Nephron (organoid): ENCODE measurements at regions not wholly inside any gene's neighbourhood (a gene's known extent, or its start where the extent isn't known, plus 50 kb on each side); places are given as distances from the start of the nearest gene placed in this dataset.

Experiments used
- H3K27ac Mint-ChIP-seq, 3 experiments: 2 replicates each; pipeline ENCODE4 v1.8.0; 2020; ENCODE audit warnings: mixed read lengths in 3 of 3, mild to moderate bottlenecking in 2 of 3, moderate library complexity in 1 of 3
- H3K27me3 Mint-ChIP-seq: 2 replicates; pipeline ENCODE4 v1.8.0; 2021; ENCODE audit warnings: low read depth, mild to moderate bottlenecking, moderate library complexity, mixed read lengths
- H3K36me3 Mint-ChIP-seq: 2 replicates; pipeline ENCODE4 v1.8.0; 2020; ENCODE audit warnings: low read depth, mixed read lengths
- H3K4me1 Mint-ChIP-seq: 2 replicates; pipeline ENCODE4 v1.8.0; 2020; ENCODE audit warnings: mixed read lengths
- H3K4me3 Mint-ChIP-seq, 3 experiments: 2 replicates each; pipeline ENCODE4 v1.8.0; 2020; ENCODE audit warnings: mild to moderate bottlenecking in 3 of 3, mixed read lengths in 3 of 3, moderate library complexity in 2 of 3
- H3K9me3 Mint-ChIP-seq: 2 replicates; pipeline ENCODE4 v1.8.0; 2020; ENCODE audit warnings: mixed read lengths
- TF ChIP-seq, protein P1 (sequence below), 3 experiments: fragments of 200-600 bp; sonication (generic); IDR thresholded peaks; one replicate each; pipeline ENCODE4 v1.5.0; 2021; ENCODE audit warnings: antibody characterized with exemption in 3 of 3; ENCODE audit not compliant: unreplicated experiment in 3 of 3

DNA sequence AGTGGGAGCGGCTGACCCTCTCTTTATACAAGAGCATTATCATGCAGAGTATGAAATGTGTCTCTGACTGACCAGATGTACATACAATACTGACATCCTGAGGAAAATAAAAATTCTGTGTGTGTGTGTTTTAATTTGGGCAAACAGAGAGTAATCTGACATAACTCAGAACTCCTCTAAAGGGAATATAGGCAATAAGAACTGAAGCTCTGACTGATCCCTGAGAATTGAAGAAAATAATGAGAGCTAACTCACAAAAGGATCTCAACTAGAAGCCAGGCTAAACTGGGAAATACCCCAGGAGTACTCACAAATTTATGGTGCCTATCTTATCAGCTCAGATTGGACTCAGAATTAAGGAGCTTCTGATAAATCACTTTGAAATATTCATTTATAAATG, 539.9 kb downstream of the OLFM4 start:
- Mint-ChIP-seq H3K9me3 (no peaks in the 10 kb centered on the region), H3K27ac (peak overlapping the region; percentile 56 to 66 (median 62)), H3K4me1 (peaks cover 20% of the 10 kb centered on the region), H3K36me3 (no peaks in the 10 kb centered on the region), H3K4me3 (peak overlapping the region in 1 of 3 experiments; percentile 0), H3K27me3 (no peaks in the 10 kb centered on the region)
- TF ChIP-seq, protein P1, sequence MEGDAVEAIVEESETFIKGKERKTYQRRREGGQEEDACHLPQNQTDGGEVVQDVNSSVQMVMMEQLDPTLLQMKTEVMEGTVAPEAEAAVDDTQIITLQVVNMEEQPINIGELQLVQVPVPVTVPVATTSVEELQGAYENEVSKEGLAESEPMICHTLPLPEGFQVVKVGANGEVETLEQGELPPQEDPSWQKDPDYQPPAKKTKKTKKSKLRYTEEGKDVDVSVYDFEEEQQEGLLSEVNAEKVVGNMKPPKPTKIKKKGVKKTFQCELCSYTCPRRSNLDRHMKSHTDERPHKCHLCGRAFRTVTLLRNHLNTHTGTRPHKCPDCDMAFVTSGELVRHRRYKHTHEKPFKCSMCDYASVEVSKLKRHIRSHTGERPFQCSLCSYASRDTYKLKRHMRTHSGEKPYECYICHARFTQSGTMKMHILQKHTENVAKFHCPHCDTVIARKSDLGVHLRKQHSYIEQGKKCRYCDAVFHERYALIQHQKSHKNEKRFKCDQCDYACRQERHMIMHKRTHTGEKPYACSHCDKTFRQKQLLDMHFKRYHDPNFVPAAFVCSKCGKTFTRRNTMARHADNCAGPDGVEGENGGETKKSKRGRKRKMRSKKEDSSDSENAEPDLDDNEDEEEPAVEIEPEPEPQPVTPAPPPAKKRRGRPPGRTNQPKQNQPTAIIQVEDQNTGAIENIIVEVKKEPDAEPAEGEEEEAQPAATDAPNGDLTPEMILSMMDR (IDR thresholded peaks at IDR 0.05; ENCODE audit: unreplicated experiment in 3 of 3): no peak

GRCh38 chr13:53569453-53569852, 540.8 kb downstream of the OLFM4 start:
- H3K27ac Mint-ChIP-seq: peak overlapping the region in 2 of 3 experiments; percentile 57 to 72
- no peaks in the 10 kb centered on the region for H3K27me3 Mint-ChIP-seq
- TF ChIP-seq, protein P1 (IDR thresholded peaks at IDR 0.05; ENCODE audit: unreplicated experiment in 3 of 3): no peak
- H3K4me1 Mint-ChIP-seq: peaks cover 20% of the 10 kb centered on the region
- no peaks in the 10 kb centered on the region for H3K9me3 Mint-ChIP-seq
- no peaks in the 10 kb centered on the region for H3K36me3 Mint-ChIP-seq
- H3K4me3 Mint-ChIP-seq: no peak overlapping the region

DNA sequence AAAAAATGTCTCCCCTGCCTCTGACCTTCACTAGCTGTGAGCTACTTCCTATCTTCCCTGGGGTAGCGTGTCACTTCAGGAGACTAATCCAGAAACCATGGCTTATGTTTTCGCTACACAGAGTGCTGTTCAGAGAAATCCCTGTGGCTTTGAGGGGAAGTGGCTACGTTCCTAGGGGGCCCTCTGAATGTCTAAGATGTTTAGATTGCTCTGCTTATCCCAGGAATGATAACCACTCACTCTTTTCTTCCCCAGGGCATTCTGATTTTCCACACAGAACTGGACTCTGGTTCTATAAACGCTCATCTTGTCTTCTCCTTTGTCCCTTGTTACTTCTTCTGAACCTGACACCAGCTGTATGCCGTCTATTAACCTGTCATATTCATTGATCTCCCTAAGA, 572.5 kb downstream of the OLFM4 start:
- TF ChIP-seq, protein P1 (IDR thresholded peaks at IDR 0.05; ENCODE audit: unreplicated experiment in 3 of 3): no peak
- Mint-ChIP-seq H3K4me1 (no peaks in the 10 kb centered on the region), H3K27ac (no peak overlapping the region), H3K36me3 (no peaks in the 10 kb centered on the region), H3K4me3 (no peak overlapping the region), H3K27me3 (no peaks in the 10 kb centered on the region), H3K9me3 (peaks cover 7% of the 10 kb centered on the region)

- no peaks in the 10 kb centered on the region for H3K36me3 Mint-ChIP-seq
- no peak overlapping the region for H3K4me3 Mint-ChIP-seq
- H3K27me3 Mint-ChIP-seq: no peaks in the 10 kb centered on the region
- TF ChIP-seq, protein P1 (IDR thresholded peaks at IDR 0.05; ENCODE audit: unreplicated experiment in 3 of 3): no peak
- H3K27ac Mint-ChIP-seq: no peak overlapping the region
- peaks cover 2% of the 10 kb centered on the region for H3K9me3 Mint-ChIP-seq
- H3K4me1 Mint-ChIP-seq: peaks cover 6% of the 10 kb centered on the region
These were observed 576.7 kb downstream of the OLFM4 start for GRCh38 chr13:53605326-53605725.

GRCh38 chr13:53612200-53612599, 583.6 kb downstream of the OLFM4 start:
- TF ChIP-seq, protein P1 (IDR thresholded peaks at IDR 0.05; ENCODE audit: unreplicated experiment in 3 of 3): no peak
- no peaks in the 10 kb centered on the region for H3K36me3 Mint-ChIP-seq
- H3K4me3 Mint-ChIP-seq: no peak overlapping the region
- H3K9me3 Mint-ChIP-seq: no peaks in the 10 kb centered on the region
- H3K4me1 Mint-ChIP-seq: peaks cover 6% of the 10 kb centered on the region
- no peak overlapping the region for H3K27ac Mint-ChIP-seq
- no peaks in the 10 kb centered on the region for H3K27me3 Mint-ChIP-seq

DNA sequence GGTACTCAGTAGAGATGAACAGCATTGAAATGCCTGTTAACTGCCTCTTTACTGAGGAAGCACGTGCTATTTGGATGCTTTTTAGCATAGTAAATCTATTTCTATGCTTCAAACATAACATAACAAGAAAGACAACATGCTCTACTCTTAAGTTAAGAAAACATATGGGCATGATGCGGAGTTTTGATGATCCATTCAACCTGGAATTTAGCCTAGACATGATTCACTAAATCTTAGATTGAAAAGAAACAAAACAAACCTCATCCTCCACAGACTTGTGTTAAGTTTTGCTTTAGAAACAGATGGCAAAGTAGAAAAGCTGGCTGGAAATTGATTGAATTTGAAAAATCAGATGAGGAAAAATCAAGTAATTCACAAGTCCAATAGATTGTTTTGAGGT, 593.8 kb downstream of the OLFM4 start:
- Mint-ChIP-seq H3K36me3 (no peaks in the 10 kb centered on the region), H3K27ac (no peak overlapping the region)
- TF ChIP-seq, protein P1 (IDR thresholded peaks at IDR 0.05; ENCODE audit: unreplicated experiment in 3 of 3): no peak

More for the DNA sequence above, 593.8 kb downstream of the OLFM4 start:
- H3K4me3 Mint-ChIP-seq: no peak overlapping the region
- H3K9me3 Mint-ChIP-seq: no peaks in the 10 kb centered on the region
- H3K4me1 Mint-ChIP-seq: no peaks in the 10 kb centered on the region
- H3K27me3 Mint-ChIP-seq: peaks cover 10% of the 10 kb centered on the region
